Right lung (tissue), 2 donors: ENCODE measurements at regions not wholly inside any gene's neighbourhood (a gene's known extent, or its start where the extent isn't known, plus 50 kb on each side); places are given as distances from the start of the nearest gene placed in this dataset.
"Not testable (repeated sequence)": the region's sequence is repeated elsewhere in the genome, so short reads cannot be mapped to it uniquely, and the experiment has no call there.

Source experiments
- DNase-seq, 2 donors: peaks; one replicate each; pipeline ENCODE4 v3.0.0-alpha.2; 2013

GRCh38 chr18:64852281-64852680 is 703.4 kb upstream of the LINC00305 start:
- DNase-seq: no peak

GRCh38 chr18:64851726-64852125 is 702.8 kb upstream of the LINC00305 start:
- DNase-seq: no peak

- no peak for DNase-seq
These were observed 701.9 kb upstream of the LINC00305 start for GRCh38 chr18:64850791-64851190.

- no peak for DNase-seq
These were observed 692.2 kb upstream of the LINC00305 start for GRCh38 chr18:64840911-64841701.

GRCh38 chr18:64810354-64810753 is 661.5 kb upstream of the LINC00305 start:
- DNase-seq: no peak

- no peak for DNase-seq
These were observed 660.9 kb upstream of the LINC00305 start for GRCh38 chr18:64809801-64810200.

GRCh38 chr18:64807560-64807959 is 658.7 kb upstream of the LINC00305 start:
- DNase-seq: no peak

GRCh38 chr18:64806691-64807090 is 657.8 kb upstream of the LINC00305 start:
- DNase-seq: no peak

- no peak for DNase-seq
These were observed 657.3 kb upstream of the LINC00305 start for GRCh38 chr18:64806232-64806631.

GRCh38 chr18:64803471-64803870 is 654.6 kb upstream of the LINC00305 start:
- DNase-seq: no peak

GRCh38 chr18:64800151-64800550 is 651.3 kb upstream of the LINC00305 start:
- DNase-seq: no peak

GRCh38 chr18:64799376-64799775 is 650.5 kb upstream of the LINC00305 start:
- DNase-seq: no peak

GRCh38 chr18:64791236-64791635 is 642.3 kb upstream of the LINC00305 start:
- DNase-seq: no peak

GRCh38 chr18:64785686-64786085 is 636.8 kb upstream of the LINC00305 start:
- DNase-seq: no peak

GRCh38 chr18:64777556-64777955 is 628.7 kb upstream of the LINC00305 start:
- no peak for DNase-seq

- DNase-seq: no peak
These were observed 617.0 kb upstream of the LINC00305 start for GRCh38 chr18:64765908-64766307.

- DNase-seq: no peak
These were observed 603.8 kb upstream of the LINC00305 start for GRCh38 chr18:64752707-64753106.

- DNase-seq: no peak
These were observed 601.0 kb upstream of the LINC00305 start for GRCh38 chr18:64749884-64750283.

- DNase-seq: no peak
These were observed 598.9 kb upstream of the LINC00305 start for GRCh38 chr18:64747803-64748202.

- no peak for DNase-seq
These were observed 594.0 kb upstream of the LINC00305 start for GRCh38 chr18:64742898-64743297.

GRCh38 chr18:64734063-64734462 is 585.2 kb upstream of the LINC00305 start:
- no peak for DNase-seq

- DNase-seq: not testable (repeated sequence)
These were observed 576.8 kb upstream of the LINC00305 start for GRCh38 chr18:64725657-64726056.

- no peak for DNase-seq
These were observed 572.0 kb upstream of the LINC00305 start for GRCh38 chr18:64720781-64721464.
